PC-3 (cell line): ENCODE measurements at regions not wholly inside any gene's neighbourhood (a gene's known extent, or its start where the extent isn't known, plus 50 kb on each side); places are given as distances from the start of the nearest gene placed in this dataset.

ENCODE experiments used
- ATAC-seq: fragments of 200-7000 bp; cut with Tn5 transposase; 2 replicates; pipeline ENCODE4 v1.9.1; 2020; ENCODE audit warnings: mild to moderate bottlenecking, moderate library complexity
- BruUV-seq: library from RNA; stranded (reverse); fragments of 400-500 nt; replicated peaks from 2 replicates; lab custom pipeline; 2021; lab: Mats Ljungman, UMichigan
- CTCF ChIA-PET: fragments of 300-600 bp; sonication (Branson Sonifier 250); formaldehyde crosslinking; loops from one replicate; lab custom pipeline; 2022; ENCODE audit warnings: antibody characterized with exemption; lab: Charles Lee
- POLR2A ChIA-PET: fragments of 300-600 bp; sonication (Branson Sonifier 250); formaldehyde crosslinking; loops from one replicate; lab custom pipeline; 2022; ENCODE audit warnings: antibody characterized with exemption; ENCODE audit not compliant: unreplicated experiment; lab: Charles Lee
- DNase-seq: peaks from one replicate; pipeline ENCODE4 v3.0.0-alpha.2; 2015
- H2AFZ ChIP-seq: fragments of 300-600 bp; sonication (generic); 2 replicates; pipeline ENCODE4 v1.6.0; 2016; ENCODE audit warnings: antibody characterized with exemption, low read length
- H3F3A ChIP-seq: fragments of 300-600 bp; sonication (generic); one replicate; pipeline ENCODE4 v1.6.0; 2017; ENCODE audit warnings: antibody characterized with exemption, low read length, control low read depth, mild to moderate bottlenecking; ENCODE audit not compliant: unreplicated experiment
- H3K27ac ChIP-seq: fragments of 300-600 bp; sonication (generic); 2 replicates; pipeline ENCODE4 v1.5.1; 2016; ENCODE audit warnings: mild to moderate bottlenecking, low read length
- H3K27me3 ChIP-seq: fragments of 300-600 bp; sonication (generic); 2 replicates; pipeline ENCODE4 v1.6.1; 2016; ENCODE audit warnings: low read length, mixed read lengths
- H3K36me3 ChIP-seq: fragments of 300-600 bp; sonication (generic); 2 replicates; pipeline ENCODE4 v1.6.1; 2016; ENCODE audit warnings: low read depth, mixed run types, low read length, mixed read lengths
- H3K4me1 ChIP-seq: fragments of 300-600 bp; sonication (generic); 2 replicates; pipeline ENCODE4 v1.5.1; 2016; ENCODE audit warnings: low read length; ENCODE audit not compliant: insufficient read depth
- H3K4me2 ChIP-seq: fragments of 300-600 bp; sonication (generic); 2 replicates; pipeline ENCODE4 v1.6.0; 2016; ENCODE audit warnings: low read length
- H3K4me3 ChIP-seq: fragments of 300-600 bp; sonication (generic); 2 replicates; pipeline ENCODE4 v1.5.1; 2016; ENCODE audit warnings: mild to moderate bottlenecking, low read length, mixed read lengths
- H3K79me2 ChIP-seq: fragments of 300-600 bp; sonication (generic); 2 replicates; pipeline ENCODE4 v1.6.1; 2017; ENCODE audit warnings: low read length, mixed read lengths
- H3K9ac ChIP-seq: fragments of 300-600 bp; sonication (generic); 2 replicates; pipeline ENCODE4 v1.6.0; 2016; ENCODE audit warnings: mild to moderate bottlenecking, low read length
- H3K9me2 ChIP-seq: fragments of 300-600 bp; sonication (generic); replicated peaks from 2 replicates; pipeline ENCODE4 v1.6.1; 2016; ENCODE audit warnings: mixed run types, low read length, mixed read lengths
- H3K9me3 ChIP-seq: fragments of 300-600 bp; sonication (generic); 2 replicates; pipeline ENCODE4 v1.6.1; 2016; ENCODE audit warnings: low read length, mixed read lengths
- H4K20me1 ChIP-seq: fragments of 300-600 bp; sonication (generic); 2 replicates; pipeline ENCODE4 v1.6.1; 2016; ENCODE audit warnings: low read length, mixed read lengths
- CTCF ChIP-seq: fragments of 300-600 bp; sonication (generic); conservative IDR thresholded peaks from 2 replicates; pipeline ENCODE4 v1.5.1; 2017; ENCODE audit warnings: antibody characterized with exemption, low read depth, mild to moderate bottlenecking, low read length
- EZH2 ChIP-seq: fragments of 300-600 bp; sonication (generic); IDR thresholded peaks from one replicate; pipeline ENCODE4 v1.6.1; 2017; ENCODE audit warnings: antibody characterized with exemption, mild to moderate bottlenecking, low read length; ENCODE audit not compliant: unreplicated experiment
- EZH2phosphoT487 ChIP-seq: fragments of 300-600 bp; sonication (generic); IDR thresholded peaks from 2 replicates; pipeline ENCODE4 v1.6.1; 2018; ENCODE audit warnings: mild to moderate bottlenecking, antibody characterized with exemption, low read length, borderline replicate concordance
- intact Hi-C: fragments of 100-400 bp; cut with micrococcal nuclease; formaldehyde crosslinking; loops from 2 replicates; pipeline ENCODE4 v1.9.0; 2023

DNA sequence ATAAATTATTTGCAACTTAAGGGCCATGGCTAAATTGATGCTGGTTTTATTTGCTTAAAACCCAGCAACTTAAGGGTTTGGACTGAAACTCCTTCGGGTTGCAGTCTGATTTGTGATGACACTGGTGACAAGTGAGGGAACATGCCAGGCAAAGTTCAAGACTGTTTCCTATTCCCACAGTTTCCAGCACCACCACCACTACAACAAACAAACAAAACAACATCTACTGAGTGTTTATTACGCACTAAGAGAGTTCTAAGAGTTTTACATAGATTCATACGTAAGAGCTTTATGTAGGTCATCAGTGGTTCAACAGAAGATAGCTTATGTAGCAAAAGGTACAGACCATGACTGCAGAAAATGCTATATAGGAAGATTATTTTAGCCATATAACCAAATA lies 1582.1 kb downstream of the BRINP3 start:
- no peak overlapping the region for H3K4me3 ChIP-seq

DNA sequence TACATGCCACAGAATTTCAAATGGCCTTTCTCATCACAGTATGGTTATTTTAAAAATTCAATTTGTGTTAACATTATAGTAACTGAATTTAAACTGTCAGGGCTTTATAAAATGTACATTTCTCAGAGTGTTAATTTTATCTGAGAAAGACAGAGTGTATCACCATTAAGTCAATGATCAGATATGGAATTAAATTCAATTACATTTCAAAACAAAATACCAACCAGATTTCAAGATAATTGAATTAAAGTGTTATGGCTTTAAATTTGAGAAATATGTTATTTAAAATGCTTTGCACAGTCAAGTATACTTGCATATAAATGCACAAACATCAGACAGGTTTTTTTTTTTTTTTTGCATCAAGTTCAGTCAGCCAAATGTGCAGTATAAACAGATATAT lies 1574.4 kb downstream of the BRINP3 start:
- Histone ChIP-seq H3K27ac (no peak overlapping the region), H3K27me3 (no peaks in the 10 kb centered on the region), H3K4me2 (no peak overlapping the region), H3K4me1 (no peaks in the 10 kb centered on the region), H3K4me3 (no peak overlapping the region), H3K9me3 (no peaks in the 10 kb centered on the region), H3K79me2 (no peaks in the 10 kb centered on the region), H3K9ac (no peak overlapping the region), H3K36me3 (no peaks in the 10 kb centered on the region), H2AFZ (no peak overlapping the region), H4K20me1 (no peaks in the 10 kb centered on the region), H3K9me2 (no peaks in the 10 kb centered on the region), H3F3A (no peaks in the 10 kb centered on the region)
- ATAC-seq = no peak
- ChIA-PET POLR2A (no interaction called here), CTCF (no interaction called here)
- BruUV-seq = no TSS peak
- TF ChIP-seq CTCF (no peak), EZH2phosphoT487 (no peak), EZH2 (no peak)
- no peak for DNase-seq
- intact Hi-C loops = no loop called here

More for the DNA sequence above, 1582.1 kb downstream of the BRINP3 start:
- no peaks in the 10 kb centered on the region for H3K9me3 ChIP-seq
- no peak overlapping the region for H3K4me2 ChIP-seq
- no TSS peak for BruUV-seq
- H3K9me2 ChIP-seq = no peaks in the 10 kb centered on the region
- H3K4me1 ChIP-seq = no peaks in the 10 kb centered on the region
- no peaks in the 10 kb centered on the region for H3F3A ChIP-seq
- TF ChIP-seq CTCF (no peak), EZH2 (no peak), EZH2phosphoT487 (no peak)
- DNase-seq (no peak), ATAC-seq (no peak)
- POLR2A ChIA-PET = no interaction called here
- CTCF ChIA-PET = no interaction called here
- no peak overlapping the region for H2AFZ ChIP-seq
- H3K79me2 ChIP-seq = no peaks in the 10 kb centered on the region
- H3K9ac ChIP-seq = no peak overlapping the region
- intact Hi-C loops = no loop called here
- H3K27me3 ChIP-seq = no peaks in the 10 kb centered on the region
- no peaks in the 10 kb centered on the region for H4K20me1 ChIP-seq
- no peaks in the 10 kb centered on the region for H3K36me3 ChIP-seq
- H3K27ac ChIP-seq = no peak overlapping the region

GRCh38 chr1:188904201-188904600 lies 1573.5 kb downstream of the BRINP3 start:
- Histone ChIP-seq H3K4me3 (no peak overlapping the region), H3K9me3 (no peaks in the 10 kb centered on the region), H3K36me3 (no peaks in the 10 kb centered on the region), H2AFZ (no peak overlapping the region), H3K9ac (no peak overlapping the region), H3F3A (no peaks in the 10 kb centered on the region), H4K20me1 (no peaks in the 10 kb centered on the region), H3K27ac (no peak overlapping the region), H3K79me2 (no peaks in the 10 kb centered on the region), H3K4me1 (no peaks in the 10 kb centered on the region), H3K9me2 (no peaks in the 10 kb centered on the region), H3K27me3 (no peaks in the 10 kb centered on the region), H3K4me2 (no peak overlapping the region)
- CTCF ChIA-PET = no interaction called here
- POLR2A ChIA-PET = no interaction called here
- DNase-seq (no peak), ATAC-seq (no peak)
- intact Hi-C loops = no loop called here
- BruUV-seq = no TSS peak
- TF ChIP-seq EZH2phosphoT487 = no peak
- TF ChIP-seq EZH2 = no peak
- no peak for TF ChIP-seq CTCF
